Retina (tissue), 1 donor: ENCODE measurements at regions not wholly inside any gene's neighbourhood (a gene's known extent, or its start where the extent isn't known, plus 50 kb on each side); places are given as distances from the start of the nearest gene placed in this dataset.
"Not testable (repeated sequence)": the region's sequence is repeated elsewhere in the genome, so short reads cannot be mapped to it uniquely, and the experiment has no call there.

Experiments used
- DNase-seq: peaks from one replicate; pipeline ENCODE4 v3.0.0-alpha.2; 2016

DNA sequence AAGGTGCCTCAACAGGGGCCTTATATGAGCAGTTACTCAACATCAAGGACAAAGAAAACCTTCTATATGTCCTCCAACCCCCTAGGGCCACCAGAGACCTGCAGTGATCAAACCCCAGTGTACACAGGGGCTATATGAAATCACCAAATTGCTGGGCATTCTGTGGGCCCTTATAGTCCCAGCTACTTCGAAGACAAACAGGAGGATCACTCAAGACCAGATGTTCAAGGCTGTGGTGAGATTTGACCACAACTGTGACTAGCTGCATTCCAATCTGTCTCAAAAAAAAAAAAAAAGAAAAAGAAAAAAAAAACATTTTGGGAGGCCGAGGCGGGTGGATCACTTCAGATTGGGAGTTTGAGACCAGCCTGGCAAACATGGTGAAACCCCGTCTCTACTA is 51.0 kb upstream of the PRB2 start:
- no peak for DNase-seq

DNA sequence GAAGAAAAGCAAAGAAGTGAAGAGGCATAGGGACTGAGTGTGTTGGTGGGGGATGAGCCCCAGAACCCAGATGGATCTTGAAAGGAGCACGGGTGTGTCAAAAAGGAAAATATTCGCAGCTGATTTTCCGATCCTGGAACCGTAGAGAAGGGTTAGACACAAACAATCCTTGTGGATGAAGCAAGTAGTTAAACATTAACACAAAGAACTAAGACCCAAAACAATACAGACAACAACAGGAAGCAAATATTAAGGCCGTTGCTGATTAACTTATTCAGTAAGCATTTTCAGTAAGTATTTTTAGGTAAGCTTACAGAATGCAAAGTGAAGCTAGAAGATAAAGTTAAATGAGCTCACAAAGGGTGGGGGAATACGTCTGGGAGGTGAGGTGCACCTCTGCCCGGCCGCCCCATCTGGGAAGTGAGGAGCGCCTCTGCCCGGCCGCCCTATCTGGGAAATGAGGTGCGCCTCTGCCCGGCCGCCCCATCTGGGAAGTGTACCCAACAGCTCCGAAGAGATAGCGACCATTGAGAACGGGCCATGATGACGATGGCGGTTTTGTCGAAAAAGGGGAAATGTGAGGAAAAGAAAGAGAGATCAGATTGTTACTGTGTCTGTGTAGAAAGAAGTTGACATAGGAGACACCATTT is 62.8 kb upstream of the PRB2 start:
- DNase-seq, result no peak

DNA sequence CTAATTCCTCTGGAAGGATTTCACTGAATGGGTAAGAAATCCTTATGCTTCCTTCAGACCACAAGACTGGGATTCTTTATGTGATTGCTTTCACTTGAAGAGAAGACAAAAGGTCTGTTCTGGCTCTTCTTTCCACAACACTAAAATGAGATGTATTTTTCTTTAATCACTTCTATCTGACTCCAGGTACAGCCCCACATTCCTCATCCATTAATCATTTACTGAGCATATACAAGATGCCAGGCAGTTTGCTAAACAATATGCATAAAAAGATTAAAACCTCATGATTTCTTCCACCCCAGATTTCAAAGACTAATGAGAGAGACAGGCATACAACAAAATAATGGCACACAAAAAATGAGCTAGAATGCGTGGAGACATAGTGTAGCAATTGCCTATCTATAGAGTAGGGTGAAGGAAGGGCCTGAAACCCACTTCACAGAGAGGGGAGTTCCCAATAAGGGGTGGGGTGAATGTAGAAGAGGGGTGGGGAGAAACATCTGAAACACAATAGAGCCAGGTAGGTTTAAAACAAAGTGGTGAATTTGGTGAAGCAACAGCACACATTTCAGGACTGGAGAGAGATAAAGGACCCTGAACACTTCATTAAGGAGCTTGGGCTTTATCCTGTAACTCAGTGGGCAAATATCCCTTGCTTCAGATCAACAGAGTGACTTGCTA is 65.1 kb upstream of the PRB2 start:
- no peak for DNase-seq

DNA sequence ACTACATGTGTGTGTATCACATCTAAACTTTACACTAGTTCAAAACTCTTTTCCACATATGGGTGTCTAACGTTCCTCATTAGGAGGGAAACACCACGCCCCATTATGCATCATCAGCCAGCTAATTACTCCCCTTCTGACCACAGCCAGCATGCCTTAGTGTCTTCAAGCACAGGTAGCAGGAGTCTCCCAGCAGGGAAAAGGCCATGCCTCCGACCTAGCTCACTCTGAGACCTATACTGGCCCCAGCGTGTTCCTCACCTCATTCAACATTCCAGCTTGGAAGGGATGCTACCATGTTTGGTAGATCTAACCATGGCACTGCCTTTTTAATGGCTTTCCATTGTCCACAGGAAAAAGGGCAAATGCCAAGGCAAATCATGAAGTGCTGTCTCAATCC is 66.1 kb upstream of the PRB2 start:
- no peak for DNase-seq

DNA sequence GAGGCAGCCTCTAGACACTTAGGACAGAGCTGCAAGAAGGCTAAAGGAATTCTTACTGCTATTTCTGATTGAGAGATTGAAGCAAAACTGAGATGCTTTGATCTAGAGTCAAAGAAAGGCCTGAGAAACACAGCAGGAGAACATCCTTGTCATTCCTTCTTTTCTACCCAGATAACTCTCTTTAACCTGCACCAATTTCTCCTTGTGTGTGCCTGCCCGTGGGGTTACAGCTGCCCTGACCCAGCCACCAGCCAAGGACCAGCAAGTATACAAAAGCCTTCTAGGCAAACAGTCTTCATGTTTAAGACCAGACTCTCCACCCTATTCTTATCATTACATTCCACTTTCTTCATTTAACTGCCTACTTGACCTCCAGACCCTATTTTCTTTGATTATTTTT is 81.7 kb upstream of the PRB2 start:
- no peak for DNase-seq

DNA sequence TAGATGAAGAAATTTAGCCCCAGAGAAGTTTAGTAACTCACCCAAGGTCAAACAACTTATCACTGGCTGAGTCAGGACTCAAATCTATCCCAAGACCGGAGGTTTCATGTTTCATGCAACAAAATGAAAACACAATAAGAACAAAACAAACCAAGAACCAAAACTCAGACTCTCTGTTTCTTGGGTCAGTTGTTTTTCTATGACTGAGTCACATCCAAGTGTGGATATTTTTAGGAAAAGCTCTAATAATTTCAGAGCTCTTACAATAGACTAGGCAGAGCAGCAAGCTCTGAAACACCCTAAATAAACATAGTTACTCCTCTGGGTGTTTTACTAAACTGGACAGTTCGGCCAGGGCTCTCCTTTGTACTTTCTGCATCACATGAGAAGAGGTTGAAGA is 87.6 kb upstream of the PRB2 start:
- DNase-seq, result no peak

DNA sequence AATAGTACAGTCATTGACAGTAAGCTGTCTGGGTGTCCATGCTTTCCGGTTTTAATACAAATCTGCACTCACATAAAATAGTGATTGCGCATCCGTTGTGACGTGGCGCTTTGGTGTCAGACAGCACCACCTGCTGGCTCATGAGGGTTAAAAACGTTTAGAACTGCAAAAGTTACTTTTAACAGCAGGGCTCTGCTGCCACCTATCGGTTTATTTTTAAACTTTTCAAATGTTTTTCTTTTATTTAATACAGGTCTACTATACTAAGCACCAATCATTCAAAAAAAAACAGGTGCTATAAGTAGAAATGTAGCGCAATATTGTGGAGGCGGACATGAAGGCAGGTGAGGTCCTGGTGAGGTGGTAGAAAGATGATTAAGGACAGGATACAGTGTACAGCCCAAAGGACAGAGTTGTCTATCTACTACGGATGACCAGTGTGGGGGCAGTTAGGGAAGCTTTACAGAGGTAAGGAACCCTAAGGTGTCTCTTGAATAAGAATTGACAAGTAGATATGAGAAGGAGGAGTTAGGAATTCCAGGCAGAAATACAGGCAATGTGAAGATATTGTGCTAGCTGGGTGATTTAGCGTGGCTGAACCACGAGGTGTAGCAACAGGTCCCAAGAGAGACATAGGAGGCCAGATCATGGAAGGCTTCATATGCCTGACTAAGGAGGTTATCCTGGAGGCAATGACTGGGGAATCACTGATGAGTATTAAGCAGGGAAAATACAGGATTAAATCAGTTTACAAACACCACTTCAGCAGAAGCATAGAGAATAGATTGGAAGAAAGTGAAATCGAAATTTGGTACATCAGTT is 91.5 kb upstream of the PRB2 start:
- DNase-seq, result peak; percentile 80

DNA sequence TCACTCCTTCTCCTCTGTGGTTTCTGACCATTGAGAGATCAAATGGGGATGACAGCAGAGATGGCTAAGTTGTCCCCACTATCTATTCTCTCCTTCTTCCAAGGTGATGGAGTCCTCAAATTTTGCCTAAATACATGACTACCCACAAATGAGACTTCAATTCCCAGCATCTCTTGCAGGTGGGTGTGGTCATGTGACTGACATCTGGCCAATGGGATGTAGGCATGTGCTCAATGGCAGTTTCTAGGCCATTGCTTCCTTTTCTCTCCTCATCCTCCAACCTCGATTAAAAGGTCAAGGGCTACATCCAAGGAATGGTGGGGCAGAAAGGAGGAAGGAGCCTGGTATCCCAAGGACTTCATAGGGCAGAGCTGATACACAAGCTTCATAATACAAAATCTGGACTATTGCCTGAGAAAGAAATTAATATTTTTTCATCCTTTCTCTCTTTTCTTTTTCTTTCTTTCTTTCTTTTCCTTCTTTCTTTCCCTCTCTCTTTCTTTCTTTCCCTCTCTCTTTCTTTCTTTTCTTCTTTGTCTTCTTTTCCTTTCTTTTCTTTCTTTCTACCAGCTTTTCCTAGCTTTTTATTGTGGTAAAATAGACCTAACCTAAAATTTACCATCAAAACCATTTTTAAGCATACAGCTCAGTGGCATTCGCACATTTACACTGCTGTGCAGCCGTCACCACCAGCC is 100.9 kb upstream of the PRB2 start:
- DNase-seq, result no peak

DNA sequence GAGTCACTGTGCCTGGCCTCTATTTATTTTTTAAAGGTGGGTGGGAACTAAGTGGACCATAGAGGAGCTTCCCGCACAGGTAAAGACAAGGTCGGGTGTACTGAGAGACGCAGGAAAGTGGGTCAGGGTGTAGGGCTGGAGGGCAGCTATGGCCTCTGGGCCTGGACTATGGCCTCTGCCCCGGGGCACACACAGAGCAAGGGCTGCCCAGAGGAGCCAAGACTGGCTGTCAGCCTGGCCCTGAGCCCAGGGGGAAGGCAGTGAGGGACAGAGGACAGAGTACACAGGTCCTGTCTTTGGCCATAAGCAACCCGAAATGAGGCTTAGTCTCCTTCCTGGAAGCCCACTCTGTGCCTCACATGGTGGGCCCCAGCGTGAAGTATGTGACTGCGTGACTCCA is 102.1 kb upstream of the PRB2 start:
- DNase-seq, result no peak

DNA sequence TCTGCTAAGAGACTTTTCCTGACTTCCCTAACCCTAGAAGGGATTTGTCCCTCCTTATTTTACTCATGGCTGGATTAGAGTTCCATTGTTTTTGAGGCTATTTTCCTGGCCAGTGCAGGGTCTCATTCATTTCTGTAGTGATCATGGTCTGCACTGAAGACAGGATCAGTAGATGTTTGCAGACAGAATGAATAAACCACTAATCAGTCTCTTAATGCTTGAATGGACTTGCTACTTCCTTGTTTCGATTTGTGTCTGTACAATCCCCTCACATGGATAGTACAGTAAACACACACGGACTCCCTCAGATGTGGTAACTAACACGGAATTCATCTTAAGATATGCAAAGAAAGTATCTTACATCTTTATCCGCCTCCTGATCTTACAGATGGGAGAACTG is 102.6 kb upstream of the PRB2 start:
- DNase-seq, result no peak

DNA sequence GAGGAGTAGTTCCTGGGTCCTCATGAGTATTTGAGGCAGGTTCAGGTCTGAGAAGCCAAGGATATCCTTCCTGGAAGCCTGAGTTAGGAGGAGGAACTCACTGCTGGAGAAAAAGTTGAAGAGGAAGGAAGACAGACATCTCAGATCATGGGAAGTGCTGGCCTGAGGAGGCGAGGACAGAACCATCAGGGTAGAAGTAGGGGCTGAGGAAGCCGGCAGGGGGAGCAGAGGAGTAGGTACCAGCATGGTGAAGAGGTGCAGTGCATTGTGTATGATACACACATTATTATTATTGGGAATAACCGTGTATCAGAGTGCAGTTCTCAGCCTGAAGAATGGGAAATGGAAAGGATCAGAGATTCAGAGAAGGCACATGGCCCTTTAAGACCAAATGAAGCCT is 103.2 kb upstream of the PRB2 start:
- not testable (repeated sequence) for DNase-seq

DNA sequence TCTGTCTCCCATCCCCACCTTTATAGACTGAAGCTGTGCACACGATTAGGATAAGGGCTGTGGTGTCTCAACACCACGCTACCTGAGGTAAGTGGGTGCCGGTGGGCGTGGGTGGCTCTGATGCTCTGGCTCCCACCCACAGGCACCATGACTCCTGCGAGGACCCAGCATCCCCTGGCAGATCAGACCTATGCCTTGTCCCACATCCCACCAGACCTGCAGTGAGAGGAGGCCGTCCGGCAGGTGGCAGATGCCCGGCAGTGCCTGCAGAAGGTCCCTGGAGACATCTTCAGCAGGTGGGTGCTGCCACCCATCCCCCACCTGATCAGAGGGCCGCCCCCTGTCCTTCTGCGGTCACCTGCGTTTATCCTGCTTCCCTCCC is 104.4 kb upstream of the PRB2 start:
- no peak for DNase-seq

DNA sequence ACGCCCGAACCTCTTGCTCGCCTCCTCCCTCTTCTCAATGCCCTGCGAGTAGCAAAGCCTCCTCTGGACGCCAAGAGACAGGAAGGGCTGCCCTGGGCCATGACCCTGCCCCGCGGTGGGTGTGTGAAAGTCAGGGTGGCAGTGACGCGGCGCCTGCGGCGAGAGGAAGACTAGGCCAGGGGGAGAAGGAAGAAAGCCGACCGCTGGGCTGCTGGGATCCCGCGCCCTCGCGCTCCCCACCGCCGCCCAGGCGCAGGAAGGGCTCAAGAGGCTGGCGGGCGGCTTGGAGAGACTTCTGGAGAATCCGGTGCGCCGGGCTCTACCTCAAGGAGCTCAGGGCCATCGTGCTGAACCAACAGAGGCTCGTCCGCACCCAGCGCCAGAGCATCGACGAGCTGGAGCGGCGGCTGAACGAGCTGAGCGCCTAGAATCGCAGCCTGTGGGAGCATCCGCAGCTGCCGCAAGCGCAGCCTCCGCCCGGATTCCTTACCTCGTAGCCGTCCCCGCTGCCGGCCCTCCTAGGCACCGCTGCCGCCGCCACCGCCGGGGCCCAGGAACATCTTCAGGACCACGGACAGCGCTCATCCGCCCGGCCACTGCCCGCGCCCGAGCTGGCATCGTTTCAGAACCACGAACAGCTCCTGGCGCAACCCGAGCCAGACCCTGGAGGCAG is 105.0 kb upstream of the PRB2 start:
- DNase-seq, result peak; percentile 95

DNA sequence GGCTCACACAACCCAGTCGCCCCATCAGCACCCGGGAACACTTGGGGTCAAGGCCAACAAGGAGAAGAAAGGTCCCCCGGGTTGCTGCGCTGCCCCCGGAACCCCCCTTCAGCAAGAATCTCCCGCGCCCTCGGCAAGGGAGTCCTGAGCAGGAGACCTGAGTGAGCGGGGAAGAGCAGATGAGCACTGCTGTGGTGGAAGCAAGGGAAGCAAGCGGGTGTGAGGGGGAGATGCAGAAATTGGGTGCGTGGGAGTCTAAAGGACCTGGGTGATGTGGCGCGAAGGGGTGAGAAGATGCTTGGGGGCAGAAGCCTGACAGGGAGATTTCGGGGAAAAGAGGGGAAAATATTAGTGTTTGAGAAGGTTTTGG is 105.5 kb upstream of the PRB2 start:
- no peak for DNase-seq

DNA sequence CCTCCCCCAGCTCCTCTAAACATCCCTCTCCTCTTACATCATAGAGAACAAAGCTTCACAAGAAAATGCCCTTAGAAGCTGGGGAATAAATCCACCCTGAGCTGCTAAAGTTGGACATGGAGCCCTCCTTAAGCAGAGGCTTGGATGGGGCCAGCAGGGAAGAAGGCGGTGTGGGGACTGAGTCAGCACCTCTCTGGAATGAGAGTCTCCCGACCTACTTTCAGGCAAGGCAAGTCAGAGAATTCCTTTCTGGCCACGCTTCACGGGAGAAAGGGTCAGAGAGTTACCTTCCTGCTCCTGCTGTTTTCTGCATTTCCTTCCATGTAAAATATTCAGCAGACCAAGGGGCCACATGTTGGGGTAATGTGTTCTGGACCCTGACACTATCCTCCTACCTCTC is 113.3 kb upstream of the PRB2 start:
- DNase-seq, result no peak

DNA sequence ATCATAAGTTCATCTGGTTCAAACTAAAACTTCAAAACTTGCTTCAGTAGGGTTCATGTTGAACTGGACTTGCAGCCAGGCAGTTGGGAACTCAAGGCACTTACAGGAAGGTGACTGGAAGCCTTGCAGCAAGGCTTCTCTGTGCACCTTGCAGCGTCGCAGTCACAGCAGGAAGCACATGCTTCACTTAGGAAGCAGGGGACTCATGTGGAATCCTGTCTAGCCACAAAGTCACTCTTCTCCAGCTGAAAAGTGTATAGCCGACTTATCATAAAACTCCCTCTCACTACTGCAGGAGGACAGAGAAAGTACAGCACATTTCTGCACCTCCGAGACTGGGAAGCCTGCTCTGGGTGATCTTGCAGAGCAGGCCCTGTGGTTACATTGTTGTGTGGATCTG is 114.0 kb upstream of the PRB2 start:
- no peak for DNase-seq

DNA sequence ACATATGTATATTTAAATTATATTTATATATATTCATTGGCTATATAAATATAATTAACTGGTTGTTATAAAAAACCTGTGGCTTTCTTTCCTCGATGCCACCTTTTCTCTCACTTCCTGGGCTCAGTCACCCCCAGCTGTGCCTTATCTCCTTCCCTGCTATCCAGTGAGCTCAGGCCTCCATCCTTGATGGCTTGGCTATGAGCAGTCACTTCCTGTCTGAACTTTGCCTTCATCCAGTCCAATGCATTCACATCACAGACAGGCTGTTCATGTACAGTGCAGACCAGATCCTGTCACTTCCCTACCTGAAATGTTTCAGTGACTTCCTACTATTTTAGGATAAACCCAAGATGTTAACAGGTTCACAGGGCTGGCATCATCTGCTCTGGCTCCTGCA is 115.3 kb upstream of the PRB2 start:
- DNase-seq, result no peak

DNA sequence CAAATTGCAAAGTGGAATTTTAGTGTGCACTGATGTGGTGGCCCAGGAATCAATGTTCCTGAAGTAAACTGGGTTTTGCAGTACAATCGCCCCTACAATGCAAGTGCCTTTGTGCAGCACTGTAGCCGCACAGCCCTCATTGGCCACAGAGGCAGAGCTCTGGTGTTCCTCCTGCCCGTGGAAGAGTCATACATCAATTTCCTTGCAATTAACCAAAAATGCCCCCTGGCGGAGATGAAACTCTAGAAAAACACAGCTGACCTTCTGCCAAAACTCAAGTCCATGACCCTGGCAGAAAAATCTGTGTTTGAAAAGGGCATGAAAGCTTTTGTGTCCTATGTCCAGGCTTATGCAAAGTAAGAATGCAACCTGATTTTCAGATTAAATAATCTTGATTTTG is 117.9 kb upstream of the PRB2 start:
- DNase-seq, result no peak

DNA sequence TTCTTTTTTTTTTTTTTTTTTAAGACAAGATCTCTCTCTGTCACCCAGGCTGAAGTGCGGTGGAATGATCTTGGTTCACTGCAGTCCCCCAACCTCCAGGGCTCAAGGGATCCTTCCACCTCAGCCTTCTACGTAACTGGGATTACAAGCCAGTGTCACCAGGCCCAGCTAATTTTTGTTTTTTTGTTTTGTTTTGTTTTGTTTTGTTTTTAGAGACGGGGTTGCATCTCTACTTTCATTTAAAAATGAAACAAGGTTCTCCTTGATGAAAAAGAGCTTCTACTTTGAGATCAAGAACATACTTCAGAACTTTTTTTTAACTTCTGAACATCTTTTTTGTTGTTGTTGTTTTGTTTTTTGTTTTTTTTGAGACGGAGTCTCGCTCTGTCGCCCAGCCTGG is 121.7 kb upstream of the PRB2 start:
- no peak for DNase-seq

DNA sequence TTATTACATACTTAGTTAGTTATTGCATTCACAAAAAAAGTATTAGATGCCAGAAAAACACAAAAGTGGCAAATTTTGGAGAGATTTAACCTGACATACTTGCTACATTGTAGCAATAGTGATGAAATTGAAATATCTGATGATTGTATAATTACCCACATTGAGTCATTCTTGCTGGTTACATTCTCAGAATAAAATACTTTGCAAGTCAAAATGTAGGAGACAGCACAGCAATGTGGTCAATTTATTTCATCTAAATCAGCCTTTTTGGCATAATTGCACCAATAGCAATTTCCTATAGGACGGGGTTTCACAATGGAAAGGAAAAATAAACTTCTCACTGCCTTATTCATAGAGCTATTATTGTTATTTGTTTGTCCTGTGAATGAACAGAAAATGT is 125.0 kb upstream of the ETV6 start:
- no peak for DNase-seq

DNA sequence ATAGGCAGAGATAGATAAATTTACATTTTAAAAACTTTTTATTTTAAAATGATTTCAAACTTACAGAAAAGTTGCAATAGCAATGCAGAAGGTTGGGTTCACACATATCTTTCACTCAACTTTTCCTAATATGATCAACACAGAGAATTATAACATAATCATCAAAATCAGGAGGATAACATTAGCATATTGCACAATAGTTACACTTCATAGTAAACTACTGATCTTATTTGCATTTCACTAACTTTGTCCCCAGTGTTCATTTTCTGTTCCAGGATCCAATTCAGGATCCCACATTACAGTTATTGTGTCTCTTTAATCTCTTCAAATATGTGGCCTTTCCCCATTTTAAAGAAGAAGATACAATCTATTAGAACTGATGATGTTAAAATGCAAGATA is 115.4 kb upstream of the ETV6 start:
- no peak for DNase-seq

DNA sequence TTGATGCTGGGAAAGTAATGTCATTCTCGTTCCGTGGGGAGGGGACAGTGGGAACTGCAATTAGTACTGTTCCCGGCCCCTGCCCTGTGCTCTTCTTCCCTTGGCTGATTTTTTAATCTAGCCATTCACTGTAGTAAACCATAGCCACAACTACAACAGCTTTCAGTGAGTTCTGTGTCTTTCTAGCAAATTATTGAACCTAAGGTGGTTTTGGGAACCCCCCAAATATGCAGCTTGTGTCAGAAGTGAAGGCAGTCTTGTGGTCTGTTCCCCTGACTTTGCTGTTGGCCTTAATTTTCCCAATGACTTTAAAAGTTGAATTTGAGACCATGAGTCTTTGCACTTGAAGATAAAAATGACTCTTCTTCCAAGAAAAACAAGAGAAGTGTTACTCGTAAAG is 114.3 kb upstream of the ETV6 start:
- DNase-seq, result no peak

DNA sequence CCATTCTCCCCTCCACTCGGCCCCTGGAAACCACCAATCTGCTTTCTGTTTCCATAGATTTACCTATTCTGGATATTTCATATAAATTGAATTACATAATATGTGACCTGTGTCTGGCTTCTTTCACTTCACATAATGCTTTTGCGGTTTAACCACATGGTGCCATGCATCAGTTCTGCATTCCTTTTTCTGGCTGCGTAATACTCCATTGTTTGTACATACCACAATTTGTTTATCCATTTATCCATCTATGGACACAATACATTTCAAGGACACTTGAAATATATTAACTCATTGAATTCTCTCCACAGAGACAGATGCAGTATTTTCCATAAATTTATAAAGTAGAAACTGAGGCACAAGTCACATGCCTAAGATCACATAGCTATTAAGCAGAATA is 110.3 kb upstream of the ETV6 start:
- DNase-seq, result no peak
